ENCODE measurements at regions not wholly inside any gene's neighbourhood (a gene's known extent, or its start where the extent isn't known, plus 50 kb on each side); places are given as distances from the start of the nearest gene placed in this dataset.

DNA sequence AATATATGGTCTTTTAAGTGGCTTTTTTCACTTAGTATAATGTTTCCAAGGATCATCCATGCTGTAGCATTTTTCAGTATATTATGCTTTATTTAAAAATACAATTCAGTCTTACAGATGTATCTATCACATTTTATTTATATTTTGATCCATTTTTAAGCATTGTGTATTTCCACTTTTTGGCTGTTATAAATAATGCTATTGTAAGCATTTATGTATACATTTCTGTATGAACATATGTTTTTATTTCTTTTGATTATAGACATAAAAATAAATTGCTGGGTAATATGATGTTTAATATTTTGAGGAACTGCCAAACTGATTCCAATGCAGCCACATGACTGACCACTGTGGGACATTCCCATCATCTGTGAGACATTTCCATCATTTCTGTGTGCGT is 1662.0 kb downstream of the REEP3 start:
- TF ChIP-seq CTCF (IDR thresholded peaks at IDR 0.05): no peak
- no peak for TF ChIP-seq EZH2phosphoT487 (IDR thresholded peaks at IDR 0.05)
- TF ChIP-seq EZH2 (IDR thresholded peaks at IDR 0.05): no peak

Measured in neural progenitor cell (in vitro differentiated cells).